Ovary (tissue), 7 donors: ENCODE measurements at regions not wholly inside any gene's neighbourhood (a gene's known extent, or its start where the extent isn't known, plus 50 kb on each side); places are given as distances from the start of the nearest gene placed in this dataset.

Experiments
- DNase-seq, 5 donors: peaks; one replicate each; pipeline ENCODE4 v3.0.0-alpha.2; 2019 to 2020
- H3K27ac ChIP-seq, 2 donors: fragments of 200-600 bp; one replicate each; pipeline versions ENCODE4 v1.5.1 to v1.8.0; 2019 to 2022
- H3K27me3 ChIP-seq: fragments of 200-600 bp; one replicate; pipeline ENCODE4 v1.8.0; 2022
- H3K36me3 ChIP-seq: fragments of 200-600 bp; sonication (generic); one replicate; pipeline ENCODE4 v1.5.1; 2019
- H3K4me1 ChIP-seq: one replicate; pipeline ENCODE4 v1.8.1; 2013; ENCODE audit warnings: mild to moderate bottlenecking, moderate library complexity; ENCODE audit not compliant: insufficient read depth
- H3K4me3 ChIP-seq: fragments of 200-600 bp; sonication (generic); one replicate; pipeline ENCODE4 v1.5.1; 2017
- H3K9me3 ChIP-seq, 2 donors: fragments of 200-600 bp in 1 of 2; sonication (generic) in 1 of 2; one replicate each; pipeline versions ENCODE4 v1.5.1 to v1.8.1; 2013 to 2019; ENCODE audit warnings: mild to moderate bottlenecking in 1 of 2, moderate library complexity in 1 of 2
- EP300 ChIP-seq: sonication (generic); formaldehyde crosslinking; IDR thresholded peaks from one replicate; pipeline ENCODE4 v1.6.1; 2017; ENCODE audit warnings: antibody characterized with exemption
- POLR2A ChIP-seq: fragments of 450-650 bp; IDR thresholded peaks from one replicate; pipeline ENCODE4 v1.6.1; 2017; ENCODE audit warnings: antibody characterized with exemption, mild to moderate bottlenecking, moderate library complexity
- WGBS, 3 donors: extraction: QIAGEN DNeasy Blood & Tissue Kit in 1 of 3; methylation state at CpG; one replicate each; pipeline versions ENCODE4 v1.1.5 to v1.1.7; 2013 to 2017; 5-methylcytosine and 5-hydroxymethylcytosine counted together
- intact Hi-C, 4 donors: fragments of 100-400 bp; cut with DNase I; formaldehyde crosslinking; loops; one replicate each; pipeline versions ENCODE4 v1.11.0 to v1.15.1; 2022 to 2023
- TF ChIP-seq, protein P1 (sequence below), 3 donors: fragments of 450-650 bp in 2 of 3; fragments of 200-600 bp in 1 of 3; IDR thresholded peaks; one replicate each; pipeline versions ENCODE4 v1.5.1 to v1.8.0; 2016 to 2022; ENCODE audit warnings: antibody characterized with exemption in 3 of 3, mild to moderate bottlenecking in 1 of 3
- donor health status: DM: no; HTN: no; CAD: no; lungs with moderate emphysema.
- donor health status: DM: no; HTN: no; CAD: no.
- donor health status: Bipolar disorder and iron deficiency.
- donor health status: DM: no; HTN: no; CAD: no.
- donor health status: DM: yes; HTN: yes; CAD: no.

GRCh38 chr13:112227031-112227430, 149.1 kb upstream of the SPACA7 start:
- WGBS, 3 donors, result 80 to 89% (median 81%) methylated on average over 12 of the region's 12 CpGs
- H3K27me3 ChIP-seq, result no peaks in the 10 kb centered on the region
- H3K27ac ChIP-seq, result no peak overlapping the region
- H3K4me1 ChIP-seq, result no peaks in the 10 kb centered on the region
- H3K36me3 ChIP-seq, result no peaks in the 10 kb centered on the region
- H3K4me3 ChIP-seq, result no peak overlapping the region
- DNase-seq, result no peak
- intact Hi-C loops, result no loop called here
- TF ChIP-seq, protein P1, sequence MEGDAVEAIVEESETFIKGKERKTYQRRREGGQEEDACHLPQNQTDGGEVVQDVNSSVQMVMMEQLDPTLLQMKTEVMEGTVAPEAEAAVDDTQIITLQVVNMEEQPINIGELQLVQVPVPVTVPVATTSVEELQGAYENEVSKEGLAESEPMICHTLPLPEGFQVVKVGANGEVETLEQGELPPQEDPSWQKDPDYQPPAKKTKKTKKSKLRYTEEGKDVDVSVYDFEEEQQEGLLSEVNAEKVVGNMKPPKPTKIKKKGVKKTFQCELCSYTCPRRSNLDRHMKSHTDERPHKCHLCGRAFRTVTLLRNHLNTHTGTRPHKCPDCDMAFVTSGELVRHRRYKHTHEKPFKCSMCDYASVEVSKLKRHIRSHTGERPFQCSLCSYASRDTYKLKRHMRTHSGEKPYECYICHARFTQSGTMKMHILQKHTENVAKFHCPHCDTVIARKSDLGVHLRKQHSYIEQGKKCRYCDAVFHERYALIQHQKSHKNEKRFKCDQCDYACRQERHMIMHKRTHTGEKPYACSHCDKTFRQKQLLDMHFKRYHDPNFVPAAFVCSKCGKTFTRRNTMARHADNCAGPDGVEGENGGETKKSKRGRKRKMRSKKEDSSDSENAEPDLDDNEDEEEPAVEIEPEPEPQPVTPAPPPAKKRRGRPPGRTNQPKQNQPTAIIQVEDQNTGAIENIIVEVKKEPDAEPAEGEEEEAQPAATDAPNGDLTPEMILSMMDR (IDR thresholded peaks at IDR 0.05), result no peak
- TF ChIP-seq EP300, result no peak
- no peak for TF ChIP-seq POLR2A
- no peaks in the 10 kb centered on the region for H3K9me3 ChIP-seq

DNA sequence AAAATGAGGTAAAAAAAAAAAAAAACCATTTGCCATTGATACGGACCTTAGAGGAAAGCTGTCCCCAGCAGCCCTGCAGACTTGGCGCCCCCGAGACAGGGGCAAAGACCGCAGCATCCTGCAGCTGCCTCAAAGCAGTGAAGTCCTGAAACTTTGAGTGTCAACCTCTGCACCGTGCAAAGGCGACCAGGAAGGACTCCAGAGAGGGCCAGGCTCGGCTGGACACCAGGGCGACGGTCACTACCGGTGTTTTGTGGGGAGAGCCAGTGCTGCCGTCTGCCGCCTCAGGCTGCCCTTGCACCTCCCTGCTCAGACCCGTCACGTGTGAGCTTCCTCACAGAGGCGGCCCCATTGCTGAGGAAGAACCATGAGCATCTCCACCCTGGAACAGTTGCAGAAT, 146.7 kb upstream of the SPACA7 start:
- Histone ChIP-seq H3K27ac (no peak overlapping the region), H3K4me3 (no peak overlapping the region), H3K4me1 (no peaks in the 10 kb centered on the region), H3K27me3 (no peaks in the 10 kb centered on the region), H3K9me3 (no peaks in the 10 kb centered on the region), H3K36me3 (no peaks in the 10 kb centered on the region)
- TF ChIP-seq, protein P1 (IDR thresholded peaks at IDR 0.05), result no peak
- TF ChIP-seq EP300, result no peak
- TF ChIP-seq POLR2A, result no peak
- DNase-seq, result no peak
- WGBS, 3 donors, result 62 to 72% (median 69%) methylated on average over 15 of the region's 15 CpGs
- intact Hi-C loops, result no loop called here

GRCh38 chr13:112229992-112230872, 145.9 kb upstream of the SPACA7 start:
- no peak for DNase-seq
- TF ChIP-seq EP300 (no peak), POLR2A (no peak)
- TF ChIP-seq, protein P1 (IDR thresholded peaks at IDR 0.05), result no peak
- intact Hi-C loops, result no loop called here
- Histone ChIP-seq H3K9me3 (no peaks in the 10 kb centered on the region), H3K4me3 (no peak overlapping the region), H3K27ac (no peak overlapping the region), H3K36me3 (no peaks in the 10 kb centered on the region), H3K27me3 (no peaks in the 10 kb centered on the region), H3K4me1 (no peaks in the 10 kb centered on the region)
- WGBS, 3 donors, result 63 to 66% (median 65%) methylated on average over 16 of the region's 16 CpGs

- H3K9me3 ChIP-seq, result no peaks in the 10 kb centered on the region
- no peaks in the 10 kb centered on the region for H3K4me1 ChIP-seq
- intact Hi-C loops, result no loop called here
- H3K27ac ChIP-seq, result no peak overlapping the region
- H3K27me3 ChIP-seq, result no peaks in the 10 kb centered on the region
- DNase-seq, result no peak
- 81 to 86% (median 86%) methylated on average over 21 of the region's 21 CpGs for WGBS, 3 donors
- H3K4me3 ChIP-seq, result no peak overlapping the region
- TF ChIP-seq, protein P1 (IDR thresholded peaks at IDR 0.05), result no peak
- TF ChIP-seq EP300, result no peak
- no peak for TF ChIP-seq POLR2A
- no peaks in the 10 kb centered on the region for H3K36me3 ChIP-seq
These were observed 144.6 kb upstream of the SPACA7 start for GRCh38 chr13:112231451-112232083.
